ENCODE measurements at regions not wholly inside any gene's neighbourhood (a gene's known extent, or its start where the extent isn't known, plus 50 kb on each side); places are given as distances from the start of the nearest gene placed in this dataset.

DNA sequence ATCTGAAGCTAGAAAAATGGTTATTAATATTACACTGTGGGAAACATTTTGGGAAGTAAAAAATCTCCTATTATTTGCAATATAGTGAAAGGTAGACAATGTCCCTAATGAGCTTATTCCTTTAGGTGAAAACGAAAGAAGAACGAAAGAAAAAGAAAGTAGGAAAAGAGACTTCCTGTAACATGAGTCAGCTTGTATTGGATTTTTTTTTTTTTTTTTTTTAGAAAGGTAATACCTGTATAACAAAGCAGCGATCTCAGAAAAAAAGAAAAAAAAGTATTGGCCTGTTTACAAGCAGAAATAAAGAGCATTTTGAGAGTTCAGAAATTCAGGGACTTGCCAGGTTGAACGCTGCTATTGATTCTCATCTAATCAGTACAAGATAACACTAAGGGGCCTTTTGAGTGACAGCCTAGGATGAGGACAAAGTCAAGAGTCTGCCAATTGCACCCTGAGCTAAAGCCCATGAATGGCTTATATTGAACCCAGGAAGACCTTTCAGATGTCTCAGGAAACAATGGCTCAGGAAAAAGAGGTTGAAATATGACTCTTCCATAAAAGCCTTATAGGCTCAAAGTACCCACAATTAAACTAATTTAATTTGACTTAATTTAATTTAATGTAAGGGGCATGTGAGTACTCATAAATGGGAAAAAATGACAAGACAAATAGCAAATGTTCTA, 615.6 kb upstream of the CDH2 start:
- Mint-ChIP-seq H3K27me3 (no peaks in the 10 kb centered on the region), H3K36me3 (ENCODE audit: low read depth) (no peaks in the 10 kb centered on the region), H3K9me3 (peaks cover 8% of the 10 kb centered on the region), H3K4me1 (ENCODE audit: low read depth) (peaks cover 2% of the 10 kb centered on the region), H3K27ac (no peak overlapping the region), H3K4me3 (no peak overlapping the region)
- DNase-seq = no peak

DNA sequence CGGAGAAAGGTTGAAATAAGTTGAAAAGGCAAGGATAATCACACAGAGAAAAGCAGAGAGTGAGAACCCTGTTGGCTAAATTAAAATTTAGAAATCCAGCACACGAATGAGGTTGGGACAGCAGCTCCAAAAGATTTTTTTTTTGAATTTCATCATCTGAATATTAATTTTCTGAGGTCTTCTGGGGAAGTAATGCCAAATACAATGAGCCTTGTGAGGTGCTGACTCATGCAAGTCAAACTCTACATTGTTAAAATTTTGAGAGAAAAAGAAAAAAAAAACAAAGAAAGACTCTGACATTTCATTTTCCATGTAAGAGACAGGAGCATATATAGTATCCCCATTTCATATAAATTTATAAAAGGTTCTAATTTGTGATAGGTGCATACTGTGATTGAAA, 614.2 kb upstream of the CDH2 start:
- Mint-ChIP-seq H3K27me3 (no peaks in the 10 kb centered on the region), H3K36me3 (ENCODE audit: low read depth) (no peaks in the 10 kb centered on the region), H3K27ac (no peak overlapping the region), H3K4me1 (ENCODE audit: low read depth) (peaks cover 2% of the 10 kb centered on the region), H3K4me3 (no peak overlapping the region), H3K9me3 (peaks cover 5% of the 10 kb centered on the region)
- DNase-seq = no peak

DNA sequence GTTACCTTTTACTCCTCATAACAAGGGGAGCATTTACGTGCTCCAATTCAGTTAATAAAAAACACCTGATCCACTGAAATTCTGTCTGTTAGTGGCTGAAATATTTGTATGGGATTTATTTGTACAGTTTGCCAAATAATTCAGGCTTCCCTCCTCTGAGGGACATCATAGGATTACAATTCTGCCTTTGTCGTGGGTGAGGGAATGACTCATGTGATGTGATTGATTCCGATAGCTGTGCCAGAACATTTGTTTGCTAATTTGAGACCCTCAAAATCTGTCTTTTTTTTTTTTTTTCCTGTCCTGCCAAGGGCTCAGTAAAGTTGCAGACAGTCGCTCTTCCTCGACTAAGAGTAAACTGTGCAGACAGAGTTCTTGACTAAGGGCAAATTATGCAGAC, 612.6 kb upstream of the CDH2 start:
- Mint-ChIP-seq H3K9me3 (peaks cover 8% of the 10 kb centered on the region), H3K36me3 (ENCODE audit: low read depth) (no peaks in the 10 kb centered on the region), H3K4me3 (no peak overlapping the region), H3K27me3 (no peaks in the 10 kb centered on the region), H3K4me1 (ENCODE audit: low read depth) (peaks cover 2% of the 10 kb centered on the region), H3K27ac (no peak overlapping the region)
- DNase-seq = no peak

DNA sequence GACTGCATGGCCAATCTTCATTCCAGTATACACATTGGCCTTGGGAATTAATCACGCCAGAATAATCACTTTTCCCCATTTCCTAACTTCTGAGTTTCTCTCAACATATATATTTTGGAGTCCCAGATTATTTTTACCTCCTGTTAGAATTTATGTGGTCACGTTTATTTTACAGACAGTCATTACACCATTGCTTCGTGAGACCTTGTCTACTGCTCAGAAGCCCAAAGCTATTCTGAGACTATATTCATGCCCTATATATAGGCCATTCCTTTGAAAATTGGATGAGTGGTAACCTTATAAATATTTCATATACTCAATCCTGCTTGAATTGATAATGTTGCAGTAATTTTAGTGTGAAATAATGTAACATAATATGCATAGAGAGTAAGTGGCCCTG, 610.0 kb upstream of the CDH2 start:
- H3K4me1 Mint-ChIP-seq (ENCODE audit: low read depth) = peaks cover 2% of the 10 kb centered on the region
- no peak overlapping the region for H3K27ac Mint-ChIP-seq
- no peak for DNase-seq
- H3K36me3 Mint-ChIP-seq (ENCODE audit: low read depth) = no peaks in the 10 kb centered on the region
- H3K4me3 Mint-ChIP-seq = no peak overlapping the region
- no peaks in the 10 kb centered on the region for H3K27me3 Mint-ChIP-seq
- peaks cover 8% of the 10 kb centered on the region for H3K9me3 Mint-ChIP-seq

DNA sequence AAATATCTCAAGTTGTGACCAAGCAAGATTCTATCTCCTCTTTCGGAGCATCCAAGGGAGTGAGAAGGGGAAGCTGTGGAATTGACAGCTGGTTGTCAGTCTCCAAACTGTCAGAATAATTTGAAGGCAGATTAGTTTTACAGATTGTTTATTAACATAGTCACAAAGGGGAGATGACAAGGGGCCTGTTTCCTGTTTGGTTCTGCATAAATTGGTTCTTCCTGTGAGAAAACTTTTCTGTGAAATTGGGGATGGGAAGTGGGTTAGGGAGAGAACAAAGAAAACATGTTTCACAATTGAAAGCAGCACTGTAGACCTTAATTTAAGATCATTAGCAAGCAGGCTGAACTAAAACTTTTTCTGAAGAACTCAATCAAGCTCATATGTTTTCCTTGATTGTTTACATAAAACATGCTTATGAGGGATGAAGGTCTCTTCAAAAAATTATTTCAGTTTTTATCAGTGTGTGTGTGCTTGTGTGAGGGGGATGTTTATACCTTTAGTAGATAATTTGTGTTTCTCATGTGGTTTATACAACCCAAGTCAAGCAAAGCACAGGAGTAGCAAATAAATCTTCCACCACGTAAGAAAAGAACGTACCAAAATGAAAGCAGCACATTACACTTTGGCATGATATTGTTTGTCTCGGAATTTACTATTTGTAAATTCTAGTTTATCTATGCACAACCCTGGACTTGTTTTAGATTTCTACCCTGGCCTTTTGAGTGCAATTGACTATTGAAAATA, 604.9 kb upstream of the CDH2 start:
- Mint-ChIP-seq H3K36me3 (ENCODE audit: low read depth) (no peaks in the 10 kb centered on the region), H3K27ac (no peak overlapping the region), H3K4me1 (ENCODE audit: low read depth) (peaks cover 6% of the 10 kb centered on the region), H3K4me3 (no peak overlapping the region), H3K27me3 (no peaks in the 10 kb centered on the region), H3K9me3 (peaks cover 4% of the 10 kb centered on the region)
- DNase-seq = no peak

DNA sequence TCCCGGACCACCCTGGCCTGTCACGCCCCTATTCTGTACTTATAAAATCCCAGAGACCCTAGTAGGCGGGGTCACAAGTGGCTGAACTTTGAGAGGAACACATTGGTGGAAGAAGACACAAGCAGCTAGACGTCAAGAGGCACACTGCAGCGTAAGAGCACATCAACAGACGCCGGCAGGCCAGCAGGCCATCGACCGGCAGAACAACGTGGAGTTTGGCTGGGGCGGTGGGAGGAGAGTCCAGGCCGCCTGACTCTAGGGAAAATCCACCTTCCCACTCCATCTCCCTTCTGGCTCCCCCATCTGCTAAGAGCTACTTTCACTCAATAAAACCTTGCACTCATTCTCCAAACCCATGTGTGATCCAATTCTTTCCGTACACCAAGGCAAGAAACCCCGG, 601.8 kb upstream of the CDH2 start:
- Mint-ChIP-seq H3K27me3 (no peaks in the 10 kb centered on the region), H3K4me1 (ENCODE audit: low read depth) (peaks cover 6% of the 10 kb centered on the region), H3K4me3 (no peak overlapping the region), H3K9me3 (peaks cover 2% of the 10 kb centered on the region), H3K36me3 (ENCODE audit: low read depth) (no peaks in the 10 kb centered on the region), H3K27ac (no peak overlapping the region)
- DNase-seq = no peak

DNA sequence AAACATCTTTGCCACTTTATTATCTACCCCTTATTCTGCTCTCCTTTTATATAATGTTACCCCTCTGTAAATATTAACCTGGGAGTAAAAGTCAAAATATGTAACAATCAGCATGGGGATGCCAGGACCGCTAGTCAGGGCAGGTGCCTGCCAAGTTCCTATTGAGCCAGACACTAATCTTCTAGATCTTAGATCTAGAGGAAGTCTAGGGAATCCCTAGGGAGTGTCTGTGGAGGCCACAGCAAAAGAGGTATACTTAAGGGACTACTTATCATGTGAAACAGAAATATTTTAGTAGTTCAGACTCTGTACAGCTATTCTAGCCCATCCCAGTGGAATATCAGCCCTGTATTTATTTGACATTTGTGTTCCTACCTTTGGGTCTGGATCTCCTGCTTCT, 600.8 kb upstream of the CDH2 start:
- Mint-ChIP-seq H3K4me1 (ENCODE audit: low read depth) (peaks cover 6% of the 10 kb centered on the region), H3K27ac (no peak overlapping the region), H3K9me3 (peaks cover 2% of the 10 kb centered on the region), H3K27me3 (no peaks in the 10 kb centered on the region), H3K4me3 (no peak overlapping the region), H3K36me3 (ENCODE audit: low read depth) (no peaks in the 10 kb centered on the region)
- DNase-seq = no peak

DNA sequence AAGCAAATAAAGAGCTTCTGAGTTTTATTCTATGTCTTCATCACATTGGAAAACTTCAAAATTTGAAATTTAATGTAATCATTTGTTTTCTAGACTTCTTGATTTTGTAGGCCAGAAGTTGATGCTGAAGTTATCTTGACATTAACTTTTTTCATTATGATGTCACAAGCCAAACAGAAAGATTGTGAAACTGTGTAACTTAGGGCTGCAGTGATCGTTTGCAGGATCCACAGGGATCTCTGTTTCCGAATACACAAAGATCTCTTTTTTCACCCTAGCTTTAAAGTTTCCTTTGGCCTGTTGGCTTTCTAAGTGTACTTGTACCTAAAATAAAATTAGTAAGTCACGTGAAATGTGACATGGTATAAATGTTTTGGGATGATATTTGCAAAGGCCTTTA, 594.9 kb upstream of the CDH2 start:
- H3K9me3 Mint-ChIP-seq = no peaks in the 10 kb centered on the region
- DNase-seq = no peak
- H3K36me3 Mint-ChIP-seq (ENCODE audit: low read depth) = no peaks in the 10 kb centered on the region
- peaks cover 1% of the 10 kb centered on the region for H3K4me1 Mint-ChIP-seq (ENCODE audit: low read depth)
- H3K27ac Mint-ChIP-seq = no peak overlapping the region
- H3K27me3 Mint-ChIP-seq = no peaks in the 10 kb centered on the region
- H3K4me3 Mint-ChIP-seq = no peak overlapping the region

DNA sequence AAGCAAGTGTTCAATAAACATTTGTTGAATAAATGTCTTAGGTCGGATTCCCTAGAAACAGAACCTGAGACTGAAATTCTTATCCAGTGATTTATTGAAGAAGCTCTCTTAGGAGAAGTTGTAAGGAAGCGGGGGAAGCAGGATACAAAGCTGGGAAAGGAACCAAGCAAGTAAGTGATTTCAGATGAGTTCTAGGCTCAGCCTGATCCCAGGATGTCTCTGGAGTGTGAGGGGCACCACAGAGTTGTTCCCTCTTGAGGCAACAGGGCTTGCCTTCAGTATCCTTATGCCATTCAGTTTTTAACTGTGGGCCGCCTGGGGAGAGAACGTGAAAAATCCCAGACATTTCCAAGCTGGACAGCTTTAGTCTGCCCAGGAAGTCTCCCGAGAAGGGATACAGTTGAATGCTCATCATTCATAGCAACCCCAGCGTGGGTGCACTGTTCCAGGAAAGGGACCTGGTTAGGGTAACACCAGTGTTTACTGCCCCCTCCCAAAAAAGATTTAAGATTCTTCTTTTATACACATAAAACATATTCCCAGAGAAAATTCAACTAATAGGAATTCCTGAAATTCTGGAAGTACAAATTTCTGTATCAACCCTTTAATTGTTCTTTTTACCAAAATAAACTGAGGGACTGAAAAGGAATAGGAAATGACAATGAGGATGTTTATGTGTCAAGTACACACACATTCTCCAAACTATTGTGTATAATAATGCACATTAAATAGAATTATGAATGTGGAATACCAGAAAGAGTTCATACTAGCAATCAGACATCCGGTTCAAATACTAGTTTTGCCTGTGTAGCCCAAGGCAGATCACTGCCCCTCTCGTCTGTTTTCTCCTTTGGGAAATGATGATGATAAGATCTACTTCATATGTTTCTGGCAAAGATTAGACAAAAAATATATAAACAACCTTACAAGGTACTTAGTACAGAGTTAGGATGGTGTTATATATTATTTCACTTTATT, 592.1 kb upstream of the CDH2 start:
- no peak for DNase-seq
- Mint-ChIP-seq H3K27me3 (no peaks in the 10 kb centered on the region), H3K9me3 (peaks cover 3% of the 10 kb centered on the region), H3K27ac (no peak overlapping the region), H3K36me3 (ENCODE audit: low read depth) (no peaks in the 10 kb centered on the region), H3K4me3 (no peak overlapping the region), H3K4me1 (ENCODE audit: low read depth) (peaks cover 1% of the 10 kb centered on the region)

DNA sequence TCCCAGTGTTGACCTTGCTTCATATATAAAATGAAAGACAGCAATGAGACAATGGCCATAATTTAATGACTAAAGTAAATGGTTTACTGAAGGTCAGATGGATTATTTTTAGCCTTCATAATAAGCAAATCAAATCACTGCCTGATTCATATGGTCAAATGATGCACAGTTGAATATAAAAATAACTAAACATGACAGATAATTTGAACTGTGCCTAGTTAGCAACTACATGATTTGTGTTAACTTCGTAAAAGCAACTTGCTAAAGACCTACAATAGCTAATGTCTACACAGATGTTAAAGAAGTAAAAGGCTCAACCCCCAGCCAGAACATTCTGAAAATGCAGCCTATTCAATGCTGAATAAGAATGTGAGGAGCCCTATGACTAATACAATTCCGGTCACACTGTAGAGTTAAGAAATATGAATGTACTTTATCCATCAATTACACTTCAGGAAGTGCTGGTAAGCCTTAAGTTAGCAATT, 590.8 kb upstream of the CDH2 start:
- Mint-ChIP-seq H3K4me3 (no peak overlapping the region), H3K9me3 (peaks cover 3% of the 10 kb centered on the region), H3K36me3 (ENCODE audit: low read depth) (no peaks in the 10 kb centered on the region), H3K27ac (no peak overlapping the region), H3K4me1 (ENCODE audit: low read depth) (peaks cover 1% of the 10 kb centered on the region), H3K27me3 (no peaks in the 10 kb centered on the region)
- no peak for DNase-seq

DNA sequence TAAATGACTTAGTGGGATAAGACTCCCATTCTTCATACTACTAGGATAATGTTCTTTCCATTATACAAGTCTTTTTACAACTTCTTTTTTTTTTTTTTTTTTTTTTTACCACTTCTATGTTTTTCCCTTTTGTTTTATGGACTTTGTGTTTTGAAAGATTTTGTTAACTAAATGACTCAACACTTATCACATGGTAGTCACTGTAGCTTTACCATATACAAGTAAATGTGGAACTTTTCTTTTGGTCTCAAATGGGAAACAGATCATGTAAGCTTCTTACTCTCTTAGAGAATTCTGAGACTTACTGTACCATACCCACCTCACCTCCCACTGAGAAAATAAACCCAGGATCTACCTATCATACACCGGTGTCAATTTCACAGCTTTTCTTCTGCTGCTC, 590.3 kb upstream of the CDH2 start:
- no peaks in the 10 kb centered on the region for H3K36me3 Mint-ChIP-seq (ENCODE audit: low read depth)
- DNase-seq = no peak
- H3K9me3 Mint-ChIP-seq = peaks cover 3% of the 10 kb centered on the region
- no peak overlapping the region for H3K27ac Mint-ChIP-seq
- H3K27me3 Mint-ChIP-seq = no peaks in the 10 kb centered on the region
- no peak overlapping the region for H3K4me3 Mint-ChIP-seq
- peaks cover 1% of the 10 kb centered on the region for H3K4me1 Mint-ChIP-seq (ENCODE audit: low read depth)

DNA sequence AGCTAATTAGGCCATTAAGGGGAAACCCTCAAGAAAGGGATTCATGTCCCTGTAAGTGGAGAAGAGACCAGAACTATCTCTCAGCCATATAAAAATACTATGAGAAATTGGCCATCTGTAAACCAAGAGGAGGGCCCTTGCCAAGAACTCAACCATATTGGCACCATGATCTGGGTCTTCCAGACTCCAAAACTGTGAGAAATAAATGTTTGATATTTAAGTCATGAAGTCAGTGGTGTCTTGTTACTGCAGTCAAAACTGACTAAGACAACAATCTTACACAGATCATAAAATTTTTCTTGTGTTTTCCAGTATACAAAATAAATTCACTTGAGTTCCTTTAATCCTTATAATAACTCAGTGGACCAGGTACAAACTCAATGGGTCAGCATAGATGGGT, 589.8 kb upstream of the CDH2 start:
- Mint-ChIP-seq H3K27me3 (no peaks in the 10 kb centered on the region), H3K27ac (no peak overlapping the region), H3K4me1 (ENCODE audit: low read depth) (peaks cover 1% of the 10 kb centered on the region), H3K36me3 (ENCODE audit: low read depth) (no peaks in the 10 kb centered on the region), H3K9me3 (peaks cover 4% of the 10 kb centered on the region), H3K4me3 (no peak overlapping the region)
- DNase-seq = no peak

DNA sequence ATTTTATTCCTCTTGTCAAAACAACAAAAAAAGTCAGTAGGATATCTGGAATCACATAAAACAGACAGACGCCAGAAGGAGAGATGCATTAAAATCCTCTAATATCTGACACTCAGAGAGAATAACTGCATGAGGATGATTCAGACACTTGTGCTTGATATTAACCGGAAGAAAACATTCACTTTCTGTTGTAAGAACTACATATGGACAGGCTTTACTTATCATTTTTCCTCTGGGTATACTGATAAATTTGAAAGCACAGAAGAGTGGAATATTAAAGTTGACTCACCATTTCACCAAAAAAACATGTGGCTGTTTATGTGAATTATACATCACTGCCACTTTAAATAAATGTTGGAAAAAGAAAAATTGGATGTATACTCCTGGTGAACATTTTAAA, 589.1 kb upstream of the CDH2 start:
- Mint-ChIP-seq H3K9me3 (peaks cover 5% of the 10 kb centered on the region), H3K36me3 (ENCODE audit: low read depth) (no peaks in the 10 kb centered on the region), H3K4me3 (no peak overlapping the region), H3K27ac (no peak overlapping the region), H3K4me1 (ENCODE audit: low read depth) (peaks cover 1% of the 10 kb centered on the region), H3K27me3 (no peaks in the 10 kb centered on the region)
- no peak for DNase-seq

DNA sequence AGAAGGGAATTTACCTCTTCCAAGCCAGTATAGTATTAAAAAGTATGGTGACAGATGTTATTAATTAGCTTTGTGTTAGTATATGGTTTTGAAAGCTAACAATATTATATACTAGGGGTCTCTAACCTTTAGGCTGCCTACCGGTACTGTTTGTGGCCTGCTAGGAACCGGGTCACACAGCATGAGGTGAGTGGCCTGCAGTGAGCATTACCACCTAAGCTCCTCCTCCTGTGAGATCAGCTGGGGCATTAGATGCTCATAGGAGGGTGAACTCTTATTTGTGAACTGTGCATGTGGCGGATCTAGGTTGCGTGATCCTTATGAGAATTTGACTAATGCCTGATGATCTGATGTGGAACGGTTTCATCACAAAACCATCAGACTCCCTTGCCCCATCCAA, 583.4 kb upstream of the CDH2 start:
- Mint-ChIP-seq H3K4me3 (no peak overlapping the region), H3K4me1 (ENCODE audit: low read depth) (no peaks in the 10 kb centered on the region), H3K27ac (no peak overlapping the region), H3K9me3 (peaks cover 2% of the 10 kb centered on the region), H3K27me3 (no peaks in the 10 kb centered on the region), H3K36me3 (ENCODE audit: low read depth) (no peaks in the 10 kb centered on the region)
- no peak for DNase-seq
